Glutamatergic neuron (in vitro differentiated cells): ENCODE measurements at regions not wholly inside any gene's neighbourhood (a gene's known extent, or its start where the extent isn't known, plus 50 kb on each side); places are given as distances from the start of the nearest gene placed in this dataset.

Experiments
- DNase-seq: peaks from one replicate; pipeline ENCODE4 v3.0.0; 2022
- H3K27ac Mint-ChIP-seq: one replicate; pipeline ENCODE4 v1.8.0; 2020; ENCODE audit warnings: mild to moderate bottlenecking, mixed read lengths, inconsistent platforms; ENCODE audit not compliant: unreplicated experiment
- H3K27me3 Mint-ChIP-seq: one replicate; pipeline ENCODE4 v1.8.0; 2020; ENCODE audit warnings: mild to moderate bottlenecking, moderate library complexity, mixed read lengths, inconsistent platforms; ENCODE audit not compliant: unreplicated experiment
- H3K36me3 Mint-ChIP-seq: one replicate; pipeline ENCODE4 v1.8.0; 2020; ENCODE audit warnings: mild to moderate bottlenecking, mixed read lengths, inconsistent platforms; ENCODE audit not compliant: unreplicated experiment
- H3K4me1 Mint-ChIP-seq: one replicate; pipeline ENCODE4 v1.8.0; 2020; ENCODE audit warnings: mild to moderate bottlenecking, low read depth, mixed read lengths, inconsistent platforms; ENCODE audit not compliant: unreplicated experiment
- H3K4me3 Mint-ChIP-seq: one replicate; pipeline ENCODE4 v1.8.0; 2020; ENCODE audit warnings: mild to moderate bottlenecking, mixed read lengths, inconsistent platforms; ENCODE audit not compliant: unreplicated experiment
- H3K9me3 Mint-ChIP-seq: one replicate; pipeline ENCODE4 v1.8.0; 2020; ENCODE audit warnings: mild to moderate bottlenecking, moderate library complexity, mixed read lengths, inconsistent platforms; ENCODE audit not compliant: unreplicated experiment
- CTCF ChIP-seq: fragments of 200-600 bp; sonication (generic); IDR thresholded peaks from one replicate; pipeline ENCODE4 v1.5.0; 2021; ENCODE audit not compliant: partially characterized antibody, unreplicated experiment

- H3K27me3 Mint-ChIP-seq: peaks cover 1% of the 10 kb centered on the region
- no peak for DNase-seq
- H3K27ac Mint-ChIP-seq: no peak overlapping the region
- TF ChIP-seq CTCF: no peak
- peaks cover 13% of the 10 kb centered on the region for H3K36me3 Mint-ChIP-seq
- no peak overlapping the region for H3K4me3 Mint-ChIP-seq
- H3K4me1 Mint-ChIP-seq: peaks cover 8% of the 10 kb centered on the region
- H3K9me3 Mint-ChIP-seq: peaks cover 6% of the 10 kb centered on the region
Observed at GRCh38 chr14:96673706-96674105, 123.5 kb upstream of the VRK1 start.

- no peak for TF ChIP-seq CTCF
- DNase-seq: no peak
- Mint-ChIP-seq H3K9me3 (peaks cover 6% of the 10 kb centered on the region), H3K4me1 (peaks cover 8% of the 10 kb centered on the region), H3K36me3 (peaks cover 13% of the 10 kb centered on the region), H3K27ac (no peak overlapping the region), H3K4me3 (no peak overlapping the region), H3K27me3 (peaks cover 1% of the 10 kb centered on the region)
Observed at GRCh38 chr14:96674121-96674520, 123.1 kb upstream of the VRK1 start.

- Mint-ChIP-seq H3K27ac (no peak overlapping the region), H3K27me3 (peaks cover 1% of the 10 kb centered on the region), H3K9me3 (peaks cover 8% of the 10 kb centered on the region), H3K4me1 (peaks cover 8% of the 10 kb centered on the region), H3K4me3 (no peak overlapping the region), H3K36me3 (peaks cover 13% of the 10 kb centered on the region)
- TF ChIP-seq CTCF: no peak
- no peak for DNase-seq
Observed at GRCh38 chr14:96676166-96676565, 121.0 kb upstream of the VRK1 start.

- no peak for TF ChIP-seq CTCF
- no peak for DNase-seq
- H3K9me3 Mint-ChIP-seq: peaks cover 6% of the 10 kb centered on the region
- H3K4me1 Mint-ChIP-seq: no peaks in the 10 kb centered on the region
- H3K27me3 Mint-ChIP-seq: peaks cover 2% of the 10 kb centered on the region
- peaks cover 1% of the 10 kb centered on the region for H3K36me3 Mint-ChIP-seq
- no peak overlapping the region for H3K4me3 Mint-ChIP-seq
- H3K27ac Mint-ChIP-seq: no peak overlapping the region
Observed at GRCh38 chr14:96681829-96682228, 115.4 kb upstream of the VRK1 start.

- H3K27ac Mint-ChIP-seq: no peak overlapping the region
- H3K27me3 Mint-ChIP-seq: peaks cover 2% of the 10 kb centered on the region
- H3K4me3 Mint-ChIP-seq: no peak overlapping the region
Observed at GRCh38 chr14:96682401-96682800, 114.8 kb upstream of the VRK1 start.

More at GRCh38 chr14:96682401-96682800, 114.8 kb upstream of the VRK1 start:
- DNase-seq: no peak
- H3K36me3 Mint-ChIP-seq: no peaks in the 10 kb centered on the region
- H3K9me3 Mint-ChIP-seq: peaks cover 4% of the 10 kb centered on the region
- no peak for TF ChIP-seq CTCF
- H3K4me1 Mint-ChIP-seq: no peaks in the 10 kb centered on the region
